SJSA1 (cell line): ENCODE measurements at regions not wholly inside any gene's neighbourhood (a gene's known extent, or its start where the extent isn't known, plus 50 kb on each side); places are given as distances from the start of the nearest gene placed in this dataset.

Source experiments
- DNase-seq, 2 experiments: peaks; one replicate each; pipeline ENCODE4 v3.0.0-alpha.2; 2015 to 2020; ENCODE audit warnings: low spot score in 2 of 2, low read depth in 1 of 2
- H3K27ac ChIP-seq: fragments of 250-450 bp; sonication (Bioruptor Pico); 2 replicates; pipeline ENCODE4 v1.5.1; 2020; ENCODE audit warnings: mild to moderate bottlenecking, moderate library complexity
- H3K27me3 ChIP-seq: fragments of 250-450 bp; sonication (Bioruptor Pico); replicated peaks from 2 replicates; pipeline ENCODE4 v1.5.1; 2020; ENCODE audit warnings: mild to moderate bottlenecking, moderate library complexity
- H3K36me3 ChIP-seq: fragments of 250-450 bp; sonication (Bioruptor Pico); 2 replicates; pipeline ENCODE4 v1.5.1; 2020; ENCODE audit warnings: mild to moderate bottlenecking
- H3K4me1 ChIP-seq: fragments of 250-450 bp; sonication (Bioruptor Pico); replicated peaks from 2 replicates; pipeline ENCODE4 v1.6.1; 2021; ENCODE audit warnings: mild to moderate bottlenecking
- H3K4me3 ChIP-seq: fragments of 250-450 bp; sonication (Bioruptor Pico); 2 replicates; pipeline ENCODE4 v1.5.1; 2020; ENCODE audit warnings: mild to moderate bottlenecking
- H3K9me3 ChIP-seq: fragments of 250-450 bp; sonication (Bioruptor Pico); replicated peaks from 2 replicates; pipeline ENCODE4 v1.5.1; 2020; ENCODE audit warnings: mild to moderate bottlenecking

DNA sequence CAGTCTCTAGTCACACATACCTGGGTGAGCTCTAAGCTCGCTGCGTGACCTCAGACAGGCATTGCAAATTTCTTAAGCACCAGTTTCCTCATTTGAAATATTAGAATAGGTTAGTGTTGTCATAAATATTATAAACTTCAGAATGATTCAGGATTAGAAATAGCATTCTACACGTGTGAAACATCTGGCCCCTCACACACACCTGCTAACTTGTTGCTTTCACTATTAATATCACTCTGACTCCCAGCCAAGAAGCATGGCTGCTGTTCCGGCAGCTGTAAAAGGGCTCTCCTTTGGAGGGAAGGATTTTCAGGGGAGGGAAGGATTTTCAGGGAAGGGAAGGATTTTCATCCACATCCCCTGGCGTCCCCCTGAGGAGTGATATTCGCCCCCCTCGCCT is 161.3 kb upstream of the GPR12 start:
- H3K4me3 ChIP-seq = no peak overlapping the region
- H3K36me3 ChIP-seq = no peaks in the 10 kb centered on the region
- H3K27me3 ChIP-seq = peaks cover 3% of the 10 kb centered on the region; the same call in 1 of the 2 replicates
- no peaks in the 10 kb centered on the region for H3K9me3 ChIP-seq
- no peak for DNase-seq
- H3K4me1 ChIP-seq = no peaks in the 10 kb centered on the region
- H3K27ac ChIP-seq = no peak overlapping the region

GRCh38 chr13:26920614-26921355 is 160.2 kb upstream of the GPR12 start:
- DNase-seq = no peak
- H3K4me1 ChIP-seq = no peaks in the 10 kb centered on the region
- H3K9me3 ChIP-seq = no peaks in the 10 kb centered on the region
- H3K4me3 ChIP-seq = no peak overlapping the region
- no peaks in the 10 kb centered on the region for H3K36me3 ChIP-seq
- peaks cover 3% of the 10 kb centered on the region; the same call in 1 of the 2 replicates for H3K27me3 ChIP-seq
- no peak overlapping the region for H3K27ac ChIP-seq

DNA sequence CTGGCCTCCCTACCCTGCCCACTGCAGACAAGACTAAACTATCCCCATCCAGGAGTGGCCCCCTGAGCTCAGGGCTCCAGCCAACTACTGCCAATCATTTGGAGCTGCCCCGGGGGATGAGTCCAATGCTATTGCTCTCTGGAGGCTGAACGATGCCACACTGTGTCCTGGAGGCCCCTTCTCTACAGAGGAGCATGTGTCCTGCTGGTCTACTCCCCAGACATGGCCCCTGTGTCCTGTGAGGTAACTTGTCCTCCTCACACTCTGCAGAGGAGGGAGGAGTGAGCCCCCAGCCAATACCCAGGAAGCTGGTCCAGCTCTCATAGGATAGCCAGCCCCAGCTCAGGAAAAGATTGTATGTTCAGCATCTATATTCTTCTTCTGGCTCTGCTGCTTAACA is 159.1 kb upstream of the GPR12 start:
- no peaks in the 10 kb centered on the region for H3K36me3 ChIP-seq
- H3K27ac ChIP-seq = no peak overlapping the region
- no peak overlapping the region for H3K4me3 ChIP-seq
- no peaks in the 10 kb centered on the region for H3K9me3 ChIP-seq
- no peaks in the 10 kb centered on the region for H3K4me1 ChIP-seq
- no peak for DNase-seq
- peaks cover 3% of the 10 kb centered on the region; the same call in 1 of the 2 replicates for H3K27me3 ChIP-seq

DNA sequence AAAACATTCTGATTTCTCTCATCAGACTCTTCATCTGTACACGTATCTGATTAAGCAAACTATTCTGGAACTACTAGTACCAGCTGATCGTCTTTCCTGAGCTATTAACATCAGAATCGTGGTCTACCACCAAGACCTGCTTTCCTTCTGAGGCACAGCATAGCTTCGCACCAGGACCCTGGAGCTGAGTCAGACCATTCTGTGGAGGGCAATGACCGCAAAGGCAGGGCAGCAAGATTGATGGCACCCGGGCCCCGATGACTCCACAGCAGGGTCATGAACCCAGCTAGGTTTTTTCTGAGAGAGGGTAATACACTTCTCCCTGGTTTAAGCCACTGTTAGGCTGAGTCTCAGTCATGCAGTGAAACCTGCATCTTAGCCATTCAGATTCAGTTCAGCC is 158.7 kb upstream of the GPR12 start:
- Histone ChIP-seq H3K27ac (no peak overlapping the region), H3K9me3 (no peaks in the 10 kb centered on the region), H3K4me3 (no peak overlapping the region), H3K4me1 (no peaks in the 10 kb centered on the region), H3K27me3 (peaks cover 3% of the 10 kb centered on the region; the same call in 1 of the 2 replicates), H3K36me3 (no peaks in the 10 kb centered on the region)
- no peak for DNase-seq

- H3K36me3 ChIP-seq = no peaks in the 10 kb centered on the region
- H3K9me3 ChIP-seq = no peaks in the 10 kb centered on the region
- H3K27ac ChIP-seq = no peak overlapping the region
- H3K27me3 ChIP-seq = peaks cover 3% of the 10 kb centered on the region; the same call in 1 of the 2 replicates
- DNase-seq = no peak
- no peak overlapping the region for H3K4me3 ChIP-seq
- H3K4me1 ChIP-seq = no peaks in the 10 kb centered on the region
These were observed 154.0 kb upstream of the GPR12 start for GRCh38 chr13:26914624-26915023.

- no peaks in the 10 kb centered on the region for H3K4me1 ChIP-seq
- no peaks in the 10 kb centered on the region for H3K9me3 ChIP-seq
- H3K27me3 ChIP-seq = peaks cover 3% of the 10 kb centered on the region; the same call in 1 of the 2 replicates
- DNase-seq = no peak
- H3K36me3 ChIP-seq = no peaks in the 10 kb centered on the region
- no peak overlapping the region for H3K4me3 ChIP-seq
- H3K27ac ChIP-seq = no peak overlapping the region
These were observed 153.6 kb upstream of the GPR12 start for GRCh38 chr13:26914148-26914547.

GRCh38 chr13:26910754-26911465 is 150.3 kb upstream of the GPR12 start:
- H3K27ac ChIP-seq = no peak overlapping the region
- H3K4me3 ChIP-seq = no peak overlapping the region
- no peaks in the 10 kb centered on the region for H3K4me1 ChIP-seq
- H3K9me3 ChIP-seq = no peaks in the 10 kb centered on the region
- H3K27me3 ChIP-seq = no peaks in the 10 kb centered on the region; the same call in none of the 2 replicates
- H3K36me3 ChIP-seq = no peaks in the 10 kb centered on the region
- DNase-seq = no peak

DNA sequence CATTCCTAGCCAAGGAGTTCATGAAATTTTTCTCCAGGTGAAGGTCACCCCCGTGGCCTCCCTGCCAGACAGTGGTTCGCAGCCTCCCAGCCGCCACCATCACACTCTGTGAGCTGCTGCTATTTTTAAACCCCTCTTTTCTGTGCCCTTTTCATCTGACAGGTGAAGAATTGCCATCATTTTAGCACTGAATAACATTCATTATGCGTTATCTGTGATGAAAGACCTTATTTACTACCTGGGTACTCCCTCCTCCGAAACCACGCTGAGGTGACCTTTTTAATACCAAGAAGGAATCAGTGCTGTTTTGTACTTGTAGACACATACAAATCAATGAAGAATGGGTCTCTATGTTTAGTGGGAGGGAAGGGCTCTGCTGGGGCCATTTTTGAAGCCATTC is 148.9 kb upstream of the GPR12 start:
- H3K36me3 ChIP-seq = no peaks in the 10 kb centered on the region
- no peak overlapping the region for H3K4me3 ChIP-seq
- DNase-seq = no peak
- H3K27ac ChIP-seq = no peak overlapping the region
- no peaks in the 10 kb centered on the region for H3K9me3 ChIP-seq
- H3K27me3 ChIP-seq = peaks cover 6% of the 10 kb centered on the region
- H3K4me1 ChIP-seq = no peaks in the 10 kb centered on the region

DNA sequence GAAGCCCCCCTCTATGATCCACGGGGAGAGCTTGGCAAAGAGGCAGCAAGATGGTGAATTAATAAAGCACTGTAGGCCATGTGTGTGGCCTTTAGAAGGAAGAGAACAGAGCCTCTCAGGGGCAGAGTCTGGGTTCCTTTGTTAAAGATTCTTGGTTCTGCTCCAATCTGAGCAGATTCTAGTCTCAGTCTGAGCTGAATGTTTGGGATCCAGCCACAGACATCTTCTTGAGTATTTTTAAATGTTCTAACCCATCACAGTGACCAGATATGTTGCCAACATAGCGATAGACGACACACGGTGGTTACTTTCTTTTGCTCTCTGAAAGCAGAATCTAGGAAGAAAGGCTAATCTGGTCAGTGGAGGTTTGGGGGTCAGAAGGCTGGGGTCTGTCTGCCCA is 147.5 kb upstream of the GPR12 start:
- Histone ChIP-seq H3K4me1 (no peaks in the 10 kb centered on the region), H3K36me3 (no peaks in the 10 kb centered on the region), H3K4me3 (no peak overlapping the region), H3K9me3 (no peaks in the 10 kb centered on the region), H3K27me3 (peaks cover 6% of the 10 kb centered on the region), H3K27ac (no peak overlapping the region)
- no peak for DNase-seq

GRCh38 chr13:26899202-26899601 is 138.6 kb upstream of the GPR12 start:
- no peak overlapping the region for H3K27ac ChIP-seq
- H3K36me3 ChIP-seq = no peaks in the 10 kb centered on the region
- H3K4me1 ChIP-seq = no peaks in the 10 kb centered on the region

GRCh38 chr13:26897706-26898550 is 137.3 kb upstream of the GPR12 start:
- no peak overlapping the region for H3K4me3 ChIP-seq
- no peaks in the 10 kb centered on the region for H3K27me3 ChIP-seq
- no peak for DNase-seq
- H3K27ac ChIP-seq = no peak overlapping the region
- H3K4me1 ChIP-seq = no peaks in the 10 kb centered on the region
- no peaks in the 10 kb centered on the region for H3K36me3 ChIP-seq
- H3K9me3 ChIP-seq = no peaks in the 10 kb centered on the region

More at GRCh38 chr13:26899202-26899601, 138.6 kb upstream of the GPR12 start:
- no peak for DNase-seq
- H3K4me3 ChIP-seq = no peak overlapping the region
- H3K9me3 ChIP-seq = no peaks in the 10 kb centered on the region
- no peaks in the 10 kb centered on the region for H3K27me3 ChIP-seq

DNA sequence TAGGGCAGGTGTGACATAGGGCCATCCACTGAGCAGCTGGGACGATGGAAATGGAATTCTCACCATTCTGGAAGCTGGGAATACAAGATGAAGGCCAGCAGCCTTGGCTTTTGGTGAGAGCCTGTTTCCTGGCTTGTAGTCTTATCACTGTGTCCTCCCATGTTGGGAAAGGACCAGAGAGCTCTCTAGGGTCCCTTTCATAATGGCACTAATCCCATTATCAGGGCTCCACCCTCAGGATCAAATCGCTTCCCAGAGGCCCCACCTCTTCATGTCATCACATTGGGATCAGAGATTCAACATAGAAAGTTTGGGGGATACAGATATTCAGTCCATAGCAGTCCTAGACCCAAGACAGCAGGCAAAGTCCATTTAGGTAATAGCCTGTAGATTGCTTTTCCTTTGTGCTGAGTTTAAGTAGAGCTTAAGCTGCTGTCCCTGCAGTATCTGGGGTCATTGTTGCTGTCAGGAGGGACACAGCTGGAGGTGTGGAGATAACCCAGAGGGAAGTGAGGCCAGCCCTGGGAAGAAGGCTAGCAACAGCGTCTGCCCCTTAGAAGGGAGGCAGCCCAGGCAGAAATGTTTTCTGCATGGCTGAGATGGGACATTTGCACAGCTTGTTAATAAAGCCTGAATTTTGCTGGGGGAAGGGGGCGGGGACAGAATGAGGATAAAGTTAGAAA is 136.5 kb upstream of the GPR12 start:
- DNase-seq = no peak
- Histone ChIP-seq H3K27ac (no peak overlapping the region), H3K27me3 (no peaks in the 10 kb centered on the region), H3K36me3 (no peaks in the 10 kb centered on the region), H3K4me1 (no peaks in the 10 kb centered on the region), H3K9me3 (no peaks in the 10 kb centered on the region), H3K4me3 (no peak overlapping the region)

GRCh38 chr13:26895808-26896466 is 135.4 kb upstream of the GPR12 start:
- H3K27me3 ChIP-seq = no peaks in the 10 kb centered on the region
- no peaks in the 10 kb centered on the region for H3K9me3 ChIP-seq
- no peak overlapping the region for H3K4me3 ChIP-seq
- H3K36me3 ChIP-seq = no peaks in the 10 kb centered on the region
- no peaks in the 10 kb centered on the region for H3K4me1 ChIP-seq
- no peak for DNase-seq
- H3K27ac ChIP-seq = no peak overlapping the region
